IPS-18a (cell line): ENCODE measurements at regions not wholly inside any gene's neighbourhood (a gene's known extent, or its start where the extent isn't known, plus 50 kb on each side); places are given as distances from the start of the nearest gene placed in this dataset.

Experiments
- H3K27ac ChIP-seq: one replicate; pipeline ENCODE4 v1.5.1; 2013; ENCODE audit warnings: low read length
- H3K27me3 ChIP-seq: one replicate; pipeline ENCODE4 v1.6.1; 2013; ENCODE audit warnings: mild to moderate bottlenecking, low read length; ENCODE audit not compliant: control insufficient read depth, insufficient read depth
- H3K36me3 ChIP-seq: one replicate; pipeline ENCODE4 v1.6.1; 2013; ENCODE audit warnings: low read depth, low read length; ENCODE audit not compliant: control insufficient read depth
- H3K4me1 ChIP-seq: one replicate; pipeline ENCODE4 v1.6.1; 2013; ENCODE audit warnings: low read depth, low read length; ENCODE audit not compliant: control insufficient read depth
- H3K4me3 ChIP-seq: one replicate; pipeline ENCODE4 v1.5.1; 2013; ENCODE audit warnings: low read length
- H3K9ac ChIP-seq: one replicate; pipeline ENCODE4 v1.6.1; 2013; ENCODE audit warnings: mild to moderate bottlenecking, low read length, moderate library complexity
- H3K9me3 ChIP-seq: one replicate; pipeline ENCODE4 v1.6.1; 2013; ENCODE audit warnings: low read depth, low read length; ENCODE audit not compliant: control insufficient read depth

DNA sequence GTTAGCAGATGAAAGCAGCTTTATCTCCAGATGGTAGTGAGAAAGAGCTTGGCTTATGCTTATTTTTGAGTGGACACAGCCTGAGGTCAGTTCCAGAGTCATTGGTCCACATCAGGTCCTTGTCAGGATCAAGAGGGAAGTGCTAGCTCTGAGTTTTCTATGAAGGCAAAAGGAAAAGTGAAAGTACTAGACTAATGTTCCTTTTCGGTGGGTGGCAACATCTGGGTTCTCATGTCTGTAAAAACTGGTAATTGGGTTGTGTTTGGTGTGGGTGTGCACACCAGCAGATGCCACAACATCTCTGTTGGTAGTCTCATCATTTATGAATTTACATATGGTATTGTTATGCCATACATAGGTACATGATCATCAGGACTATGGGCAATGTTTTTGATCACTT is 210.5 kb downstream of the PWWP3B start:
- Histone ChIP-seq H3K27me3 (no peaks in the 10 kb centered on the region), H3K9me3 (no peaks in the 10 kb centered on the region), H3K27ac (no peak overlapping the region), H3K4me1 (no peaks in the 10 kb centered on the region), H3K4me3 (no peak overlapping the region), H3K36me3 (no peaks in the 10 kb centered on the region), H3K9ac (no peak overlapping the region)

DNA sequence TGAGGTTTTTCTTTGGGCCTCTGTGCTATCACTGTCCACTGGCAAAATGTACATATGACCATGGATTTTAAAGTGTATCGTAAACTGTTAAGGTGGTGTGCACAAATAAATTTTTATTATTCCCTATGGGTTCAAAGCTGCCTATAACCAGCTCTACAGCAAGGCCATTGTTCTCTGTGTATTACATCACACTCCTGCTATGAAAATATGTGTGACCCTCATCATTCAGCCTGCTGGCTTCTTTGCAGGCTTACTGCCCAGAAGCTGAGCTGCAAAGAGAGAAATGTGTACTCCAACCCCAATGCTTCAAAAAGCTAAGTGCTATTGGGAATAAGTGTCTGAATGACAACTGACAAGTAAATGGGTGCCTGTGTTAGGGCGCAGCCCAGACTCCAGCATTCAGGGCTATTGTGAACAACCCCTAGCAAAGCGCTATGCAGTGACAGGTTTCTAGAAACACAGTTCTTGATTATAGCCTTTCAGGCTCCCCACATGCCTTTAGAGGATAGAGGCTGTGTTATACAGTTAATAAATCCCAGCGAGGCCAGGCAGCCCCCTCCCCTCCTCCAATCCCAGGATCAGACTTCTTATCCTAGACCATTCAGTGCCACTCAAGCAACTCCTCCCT is 220.4 kb upstream of the RADX start:
- Histone ChIP-seq H3K9me3 (no peaks in the 10 kb centered on the region), H3K9ac (no peak overlapping the region), H3K4me1 (no peaks in the 10 kb centered on the region), H3K4me3 (no peak overlapping the region), H3K36me3 (no peaks in the 10 kb centered on the region), H3K27ac (no peak overlapping the region), H3K27me3 (no peaks in the 10 kb centered on the region)

DNA sequence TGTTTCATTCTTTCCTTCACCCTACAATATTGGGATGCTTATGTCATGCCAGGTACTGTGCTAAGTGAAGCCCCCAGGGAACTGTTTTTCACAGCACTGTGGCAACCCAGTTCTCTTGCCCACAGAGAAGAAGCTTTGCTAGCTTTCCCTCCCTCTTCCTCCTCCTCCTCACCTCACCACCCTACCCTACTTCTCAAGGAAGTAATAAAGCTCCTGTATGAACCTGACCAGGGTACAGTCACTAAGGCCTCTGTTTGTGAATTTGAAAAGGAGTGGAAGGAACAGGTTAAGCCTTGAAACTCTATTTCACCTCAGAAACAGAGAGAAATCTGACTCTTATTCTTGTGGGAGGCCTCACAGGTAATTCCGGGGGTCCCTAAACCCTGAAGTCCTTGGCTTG is 219.4 kb upstream of the RADX start:
- Histone ChIP-seq H3K4me1 (no peaks in the 10 kb centered on the region), H3K36me3 (no peaks in the 10 kb centered on the region), H3K9me3 (no peaks in the 10 kb centered on the region), H3K27ac (no peak overlapping the region), H3K9ac (no peak overlapping the region), H3K4me3 (no peak overlapping the region), H3K27me3 (no peaks in the 10 kb centered on the region)

DNA sequence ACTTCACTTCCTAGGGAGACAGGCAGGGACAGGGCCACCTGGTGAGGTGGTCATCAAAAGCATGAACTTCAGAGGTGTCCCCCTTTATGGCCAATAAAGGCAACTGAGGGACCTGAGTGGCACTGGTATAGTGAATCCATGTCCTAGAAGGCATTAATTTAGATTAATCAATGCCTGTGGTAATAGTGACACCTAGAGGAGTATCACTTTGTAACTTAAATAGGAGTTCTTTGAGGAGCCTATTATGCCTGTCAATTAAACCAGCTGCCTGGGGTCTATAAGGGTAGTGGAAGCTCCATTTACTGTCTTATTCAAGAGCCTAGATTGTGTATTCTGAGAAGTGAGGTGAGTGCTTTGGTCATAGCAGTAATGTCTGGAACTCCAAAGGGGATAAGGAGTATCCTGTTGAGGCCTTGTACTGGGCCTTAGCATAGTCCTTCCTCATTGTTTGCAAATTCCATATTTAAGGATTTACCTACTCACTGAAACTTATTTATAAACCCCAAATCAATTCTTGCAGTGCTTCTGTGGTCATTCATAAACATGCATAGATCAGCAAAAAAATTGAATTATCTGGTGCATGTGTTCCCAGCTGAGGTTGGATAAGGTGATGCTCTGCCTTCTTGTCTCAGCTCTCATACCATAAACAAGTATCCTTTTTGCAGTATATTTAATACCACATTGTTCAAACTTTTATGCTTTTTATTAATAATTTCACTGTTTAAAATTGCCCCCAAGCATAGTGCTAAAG is 213.8 kb upstream of the RADX start:
- H3K9ac ChIP-seq = no peak overlapping the region
- no peaks in the 10 kb centered on the region for H3K4me1 ChIP-seq
- H3K4me3 ChIP-seq = no peak overlapping the region
- no peak overlapping the region for H3K27ac ChIP-seq
- H3K36me3 ChIP-seq = no peaks in the 10 kb centered on the region
- H3K27me3 ChIP-seq = no peaks in the 10 kb centered on the region
- H3K9me3 ChIP-seq = no peaks in the 10 kb centered on the region

DNA sequence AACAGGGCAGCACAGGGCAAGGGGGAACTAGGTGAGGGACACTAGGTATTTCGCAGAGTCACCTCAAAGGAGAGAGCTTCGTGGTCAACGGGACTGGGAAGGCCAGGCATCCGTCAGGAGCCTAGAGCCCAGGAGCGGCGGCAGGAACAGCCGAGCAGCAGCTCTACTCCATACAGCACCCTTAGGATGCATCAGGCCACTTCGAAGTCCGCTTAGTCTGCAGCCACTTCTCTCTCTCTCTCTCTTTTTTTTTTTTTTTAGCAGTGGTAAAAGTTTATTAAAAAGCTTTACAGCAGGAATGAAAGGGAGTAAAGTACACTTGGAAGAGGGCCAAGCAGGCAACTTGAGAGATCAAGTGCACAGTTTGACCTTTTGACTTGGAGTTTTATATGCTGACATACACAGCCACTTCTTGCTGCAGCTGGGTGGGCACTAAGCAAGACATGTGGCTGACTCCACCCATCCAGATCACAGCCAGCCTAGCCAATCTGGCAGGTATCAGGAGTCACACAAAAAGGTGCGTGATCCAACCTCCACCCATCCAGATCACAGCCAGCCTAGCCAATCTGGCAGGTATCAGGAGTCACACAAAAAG is 209.7 kb upstream of the RADX start:
- Histone ChIP-seq H3K9ac (no peak overlapping the region), H3K27ac (no peak overlapping the region), H3K9me3 (no peaks in the 10 kb centered on the region), H3K4me3 (no peak overlapping the region), H3K4me1 (no peaks in the 10 kb centered on the region), H3K36me3 (no peaks in the 10 kb centered on the region), H3K27me3 (no peaks in the 10 kb centered on the region)

DNA sequence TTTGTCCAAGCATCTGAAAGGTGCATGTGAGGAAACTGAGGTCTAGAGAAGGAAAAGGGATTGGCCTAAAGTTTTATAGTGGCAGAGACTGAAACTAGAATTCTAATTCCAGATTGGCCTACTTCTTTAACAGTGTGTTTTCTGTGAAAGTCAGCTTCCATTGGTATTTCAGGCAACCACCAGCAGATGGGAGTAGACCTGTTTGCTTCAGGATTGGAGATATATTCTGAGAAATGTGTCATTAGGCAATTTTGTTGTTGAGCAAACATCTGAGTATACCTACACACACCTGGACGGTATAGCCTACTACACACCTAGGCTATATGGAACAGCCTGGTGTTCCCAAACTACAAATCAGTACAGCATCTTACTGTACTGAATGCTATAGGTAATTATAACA is 207.3 kb upstream of the RADX start:
- Histone ChIP-seq H3K27me3 (no peaks in the 10 kb centered on the region), H3K9ac (no peak overlapping the region), H3K27ac (no peak overlapping the region), H3K36me3 (no peaks in the 10 kb centered on the region), H3K9me3 (no peaks in the 10 kb centered on the region), H3K4me1 (no peaks in the 10 kb centered on the region), H3K4me3 (no peak overlapping the region)

DNA sequence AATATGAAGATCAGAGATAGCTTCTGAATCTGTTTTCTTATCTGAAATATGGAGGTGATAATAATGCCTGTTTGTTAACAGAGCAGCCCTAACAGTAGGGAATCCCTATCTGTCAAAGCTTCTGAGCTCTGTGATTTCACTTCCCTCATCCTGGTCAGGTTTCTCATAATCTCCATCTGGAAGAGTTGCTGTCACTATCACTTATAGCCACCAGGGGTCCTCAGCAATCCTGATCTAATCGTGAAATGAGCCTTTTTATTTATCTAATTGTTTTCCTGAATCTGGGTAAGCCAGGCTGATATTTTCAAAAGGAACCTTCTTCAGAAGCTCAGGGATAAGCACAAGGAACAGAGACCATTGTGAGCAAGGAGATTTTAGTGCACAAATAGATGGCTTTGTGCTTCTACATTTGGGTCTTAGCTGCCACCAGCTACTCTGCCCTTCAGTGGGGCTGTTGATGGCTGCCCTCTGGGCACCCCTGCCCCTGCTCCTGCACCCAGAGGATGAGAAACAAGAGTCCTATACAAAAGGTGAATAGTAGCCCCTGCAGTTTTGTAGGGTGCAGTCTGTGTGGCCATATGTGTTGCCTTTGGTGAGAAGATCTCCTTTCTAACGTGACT is 196.4 kb upstream of the RADX start:
- Histone ChIP-seq H3K27me3 (no peaks in the 10 kb centered on the region), H3K9ac (no peak overlapping the region), H3K4me1 (no peaks in the 10 kb centered on the region), H3K36me3 (no peaks in the 10 kb centered on the region), H3K9me3 (no peaks in the 10 kb centered on the region), H3K27ac (no peak overlapping the region), H3K4me3 (no peak overlapping the region)

DNA sequence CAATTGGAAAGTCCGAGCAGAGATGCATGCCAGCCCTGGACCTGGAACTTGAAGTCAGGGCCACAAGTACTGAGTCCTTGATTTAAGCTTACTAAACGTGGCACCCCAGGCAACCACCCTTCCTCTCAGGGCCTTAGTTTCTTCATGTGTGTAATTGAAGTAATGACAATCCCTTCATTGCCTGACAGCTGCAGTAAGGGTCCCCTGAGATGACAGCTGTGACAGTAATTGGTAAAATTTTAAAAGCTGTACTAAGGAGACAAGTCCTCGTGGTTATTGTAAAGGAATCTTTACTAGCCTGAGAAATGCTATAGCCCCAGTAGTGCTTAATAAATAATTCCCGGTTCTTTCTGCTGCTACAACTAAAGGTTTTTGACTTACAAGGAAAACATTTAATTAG is 175.1 kb upstream of the RADX start:
- H3K9me3 ChIP-seq = no peaks in the 10 kb centered on the region
- no peak overlapping the region for H3K9ac ChIP-seq
- no peak overlapping the region for H3K4me3 ChIP-seq
- no peaks in the 10 kb centered on the region for H3K27me3 ChIP-seq
- no peak overlapping the region for H3K27ac ChIP-seq
- H3K36me3 ChIP-seq = no peaks in the 10 kb centered on the region
- H3K4me1 ChIP-seq = no peaks in the 10 kb centered on the region

DNA sequence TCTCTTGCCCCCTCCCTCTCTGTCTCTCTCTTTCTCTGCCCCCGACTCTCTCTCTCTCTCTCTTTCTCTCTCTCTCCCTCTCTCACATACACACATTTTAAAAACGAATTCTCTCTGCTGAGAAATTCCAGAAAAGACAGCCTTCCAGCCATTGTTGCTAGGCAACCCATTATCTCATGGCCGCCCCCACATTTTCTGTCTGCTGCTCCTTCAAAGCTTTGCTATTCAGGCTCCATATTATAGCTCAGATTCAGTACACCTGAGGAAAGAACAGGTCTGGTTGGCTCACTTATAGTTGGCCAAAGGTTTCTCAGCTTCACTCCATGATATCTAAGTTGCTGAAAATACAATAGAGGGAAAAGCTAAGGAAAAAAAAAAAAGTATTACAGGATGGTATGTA is 174.4 kb upstream of the RADX start:
- Histone ChIP-seq H3K9me3 (no peaks in the 10 kb centered on the region), H3K4me3 (no peak overlapping the region), H3K9ac (no peak overlapping the region), H3K27ac (no peak overlapping the region), H3K36me3 (no peaks in the 10 kb centered on the region), H3K4me1 (no peaks in the 10 kb centered on the region), H3K27me3 (no peaks in the 10 kb centered on the region)

DNA sequence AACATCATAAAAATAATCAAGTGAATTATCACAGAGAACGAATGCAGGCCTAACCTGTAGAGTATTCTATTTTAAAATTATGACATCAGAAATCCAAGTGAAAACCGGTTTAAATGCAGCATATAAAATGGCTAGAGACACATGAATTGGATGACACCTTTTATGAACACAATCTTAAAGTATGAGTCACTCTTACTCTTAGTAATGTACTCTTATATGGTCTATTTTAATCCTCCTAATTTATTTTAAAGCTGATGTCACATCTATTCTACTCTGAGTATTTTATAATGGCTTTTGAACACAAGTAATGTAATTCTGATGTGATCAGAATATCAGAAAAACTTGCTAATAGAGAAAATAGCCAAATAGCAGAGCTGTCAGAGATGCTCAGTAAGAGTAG is 161.4 kb upstream of the RADX start:
- H3K9ac ChIP-seq = no peak overlapping the region
- H3K27ac ChIP-seq = no peak overlapping the region
- no peaks in the 10 kb centered on the region for H3K9me3 ChIP-seq
- no peaks in the 10 kb centered on the region for H3K36me3 ChIP-seq
- H3K27me3 ChIP-seq = no peaks in the 10 kb centered on the region
- no peak overlapping the region for H3K4me3 ChIP-seq
- H3K4me1 ChIP-seq = no peaks in the 10 kb centered on the region

DNA sequence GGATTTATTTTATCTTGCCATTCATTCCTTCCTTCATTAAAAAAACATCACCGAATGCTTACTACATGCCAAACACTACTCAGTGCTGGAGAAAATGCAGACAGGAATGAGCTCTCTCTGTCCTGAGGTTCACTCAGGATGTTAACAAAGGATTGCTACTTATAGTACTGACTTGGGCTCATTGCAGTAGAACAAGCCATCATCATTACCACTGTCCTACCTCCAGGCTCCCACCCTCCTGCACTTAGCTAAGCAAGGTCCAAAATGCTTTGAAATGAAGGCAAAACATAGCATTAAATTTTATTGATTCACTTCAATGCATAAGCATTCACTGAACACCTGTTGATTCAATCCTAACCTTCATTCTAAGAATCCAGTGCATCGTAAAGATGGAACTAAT is 159.8 kb upstream of the RADX start:
- Histone ChIP-seq H3K36me3 (no peaks in the 10 kb centered on the region), H3K27me3 (no peaks in the 10 kb centered on the region), H3K9me3 (no peaks in the 10 kb centered on the region), H3K9ac (no peak overlapping the region), H3K4me1 (no peaks in the 10 kb centered on the region), H3K4me3 (no peak overlapping the region), H3K27ac (no peak overlapping the region)
